ENCODE measurements at regions not wholly inside any gene's neighbourhood (a gene's known extent, or its start where the extent isn't known, plus 50 kb on each side); places are given as distances from the start of the nearest gene placed in this dataset.

DNA sequence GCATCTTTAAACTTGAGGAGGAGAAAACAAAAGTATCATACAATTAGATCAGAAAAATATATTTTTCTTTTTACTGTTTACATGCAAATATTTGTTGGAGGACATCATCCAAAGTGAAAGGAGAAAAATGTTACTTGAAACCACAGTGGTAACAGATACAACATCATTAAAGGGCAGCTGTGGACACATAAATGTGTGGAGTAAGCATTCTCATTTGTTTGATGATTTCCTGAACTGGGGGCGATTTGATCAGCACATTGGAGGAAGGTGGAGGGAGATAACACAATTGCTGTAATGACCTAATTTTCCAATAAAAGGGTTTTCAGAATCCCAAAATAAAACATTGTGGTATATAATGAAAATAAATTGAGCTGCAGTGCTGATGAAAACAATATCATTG is 314.5 kb upstream of the HS3ST1 start:
- no peak for TF ChIP-seq CTCF (IDR thresholded peaks at IDR 0.05; ENCODE audit: low read depth, low read length, missing control alignments)
- DNase-seq (ENCODE audit: extremely low read depth, low read depth), result no peak
- H3K4me3 ChIP-seq (replicated peaks; ENCODE audit: low read depth, low read length), result no peak overlapping the region

- DNase-seq (ENCODE audit: extremely low read depth, low read depth), result no peak
- no peak overlapping the region for H3K4me3 ChIP-seq (replicated peaks; ENCODE audit: low read depth, low read length)
- TF ChIP-seq CTCF (IDR thresholded peaks at IDR 0.05; ENCODE audit: low read depth, low read length, missing control alignments), result no peak
These were observed 312.5 kb upstream of the HS3ST1 start for GRCh38 chr4:11741190-11741652.

GRCh38 chr4:11739992-11740391 is 311.3 kb upstream of the HS3ST1 start:
- TF ChIP-seq CTCF (IDR thresholded peaks at IDR 0.05; ENCODE audit: low read depth, low read length, missing control alignments), result no peak
- no peak for DNase-seq (ENCODE audit: extremely low read depth, low read depth)
- no peak overlapping the region for H3K4me3 ChIP-seq (replicated peaks; ENCODE audit: low read depth, low read length)

DNA sequence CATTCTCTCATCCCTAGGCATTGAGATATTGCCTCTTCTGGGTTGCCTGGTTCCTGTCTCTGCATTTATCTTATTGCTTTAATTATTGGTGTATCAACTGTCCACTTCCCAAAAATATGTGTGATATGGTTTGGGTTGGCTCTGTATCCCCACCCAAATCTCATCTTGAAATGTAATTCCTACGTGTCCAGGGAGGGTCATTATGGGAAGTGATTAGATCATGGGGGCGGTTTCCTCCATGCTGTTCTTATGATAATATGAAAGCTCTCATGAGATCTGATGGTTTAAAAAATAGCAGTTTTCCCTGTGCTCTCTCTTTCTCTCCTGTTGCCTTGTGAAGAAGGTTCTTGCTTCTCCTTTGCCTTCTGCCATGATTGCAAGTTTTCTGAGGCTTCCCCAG is 308.3 kb upstream of the HS3ST1 start:
- TF ChIP-seq CTCF (IDR thresholded peaks at IDR 0.05; ENCODE audit: low read depth, low read length, missing control alignments), result no peak
- no peak for DNase-seq (ENCODE audit: extremely low read depth, low read depth)
- no peak overlapping the region for H3K4me3 ChIP-seq (replicated peaks; ENCODE audit: low read depth, low read length)

- DNase-seq (ENCODE audit: extremely low read depth, low read depth), result no peak
- no peak overlapping the region for H3K4me3 ChIP-seq (replicated peaks; ENCODE audit: low read depth, low read length)
- no peak for TF ChIP-seq CTCF (IDR thresholded peaks at IDR 0.05; ENCODE audit: low read depth, low read length, missing control alignments)
These were observed 307.0 kb upstream of the HS3ST1 start for GRCh38 chr4:11735651-11736050.

DNA sequence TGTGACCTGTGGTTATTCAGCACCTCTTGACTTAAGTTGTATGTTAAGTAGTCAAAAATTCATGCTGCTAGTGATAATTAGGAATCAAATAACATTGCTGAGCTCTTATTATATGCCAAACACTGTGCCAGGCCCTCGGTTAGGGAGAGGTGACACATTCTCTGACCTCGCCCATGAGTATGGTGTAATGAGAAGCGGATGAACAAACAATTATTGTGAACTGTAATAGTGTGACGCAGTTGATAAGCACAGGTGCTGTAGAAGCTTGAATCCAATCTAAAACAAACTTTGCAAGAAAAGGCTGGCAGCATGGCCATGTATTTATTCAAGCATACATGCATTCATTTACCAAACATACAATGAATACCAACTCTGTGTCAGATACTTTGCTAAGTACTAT is 303.5 kb upstream of the HS3ST1 start:
- TF ChIP-seq CTCF (IDR thresholded peaks at IDR 0.05; ENCODE audit: low read depth, low read length, missing control alignments), result no peak
- no peak for DNase-seq (ENCODE audit: extremely low read depth, low read depth)
- no peak overlapping the region for H3K4me3 ChIP-seq (replicated peaks; ENCODE audit: low read depth, low read length)

GRCh38 chr4:11730545-11730944 is 301.9 kb upstream of the HS3ST1 start:
- TF ChIP-seq CTCF (IDR thresholded peaks at IDR 0.05; ENCODE audit: low read depth, low read length, missing control alignments), result no peak
- no peak overlapping the region for H3K4me3 ChIP-seq (replicated peaks; ENCODE audit: low read depth, low read length)
- no peak for DNase-seq (ENCODE audit: extremely low read depth, low read depth)

All from HFF-Myc (cell line).